ENCODE measurements at regions not wholly inside any gene's neighbourhood (a gene's known extent, or its start where the extent isn't known, plus 50 kb on each side); places are given as distances from the start of the nearest gene placed in this dataset.
A peak's percentile ranks its signal among the peaks of the same experiment; 100 is the strongest.

GRCh38 chr18:22628795-22629510 lies 211.2 kb upstream of the CTAGE1 start:
- no peak for FAIRE-seq

GRCh38 chr18:22630980-22631379 lies 213.3 kb upstream of the CTAGE1 start:
- FAIRE-seq, result no peak

GRCh38 chr18:22632191-22632590 lies 214.5 kb upstream of the CTAGE1 start:
- no peak for FAIRE-seq

GRCh38 chr18:22634464-22634863 lies 216.7 kb upstream of the CTAGE1 start:
- no peak for FAIRE-seq

GRCh38 chr18:22637787-22638186 lies 220.1 kb upstream of the CTAGE1 start:
- FAIRE-seq, result no peak

GRCh38 chr18:22639026-22639463 lies 221.3 kb upstream of the CTAGE1 start:
- no peak for FAIRE-seq

- FAIRE-seq, result no peak
Observed at GRCh38 chr18:22639561-22639960, 221.8 kb upstream of the CTAGE1 start.

- no peak for FAIRE-seq
Observed at GRCh38 chr18:22640281-22640842, 222.6 kb upstream of the CTAGE1 start.

- FAIRE-seq, result no peak
Observed at GRCh38 chr18:22641958-22642357, 224.2 kb upstream of the CTAGE1 start.

GRCh38 chr18:22643731-22644130 lies 226.0 kb upstream of the CTAGE1 start:
- no peak for FAIRE-seq

GRCh38 chr18:22650247-22650646 lies 232.5 kb upstream of the CTAGE1 start:
- FAIRE-seq, result no peak

- FAIRE-seq, result no peak
Observed at GRCh38 chr18:22657619-22658018, 239.9 kb upstream of the CTAGE1 start.

GRCh38 chr18:22658318-22658717 lies 240.6 kb upstream of the CTAGE1 start:
- no peak for FAIRE-seq

- no peak for FAIRE-seq
Observed at GRCh38 chr18:22663378-22663777, 245.7 kb upstream of the CTAGE1 start.

- FAIRE-seq, result no peak
Observed at GRCh38 chr18:22666411-22666940, 248.8 kb upstream of the CTAGE1 start.

GRCh38 chr18:22667156-22667555 lies 249.4 kb upstream of the CTAGE1 start:
- FAIRE-seq, result no peak

- FAIRE-seq, result peak; percentile 89
Observed at GRCh38 chr18:22667616-22668422, 250.1 kb upstream of the CTAGE1 start.

- FAIRE-seq, result no peak
Observed at GRCh38 chr18:22668496-22668895, 250.8 kb upstream of the CTAGE1 start.

- no peak for FAIRE-seq
Observed at GRCh38 chr18:22670914-22671313, 253.2 kb upstream of the CTAGE1 start.

- FAIRE-seq, result no peak
Observed at GRCh38 chr18:22673182-22673862, 255.6 kb upstream of the CTAGE1 start.

GRCh38 chr18:22674272-22674671 lies 256.6 kb upstream of the CTAGE1 start:
- FAIRE-seq, result no peak

- FAIRE-seq, result no peak
Observed at GRCh38 chr18:22675006-22675405, 257.3 kb upstream of the CTAGE1 start.

- no peak for FAIRE-seq
Observed at GRCh38 chr18:22676423-22676822, 256.7 kb upstream of the RBBP8 start.

All from endometrium (tissue), 2 donors.